ENCODE measurements at regions not wholly inside any gene's neighbourhood (a gene's known extent, or its start where the extent isn't known, plus 50 kb on each side); places are given as distances from the start of the nearest gene placed in this dataset.

DNA sequence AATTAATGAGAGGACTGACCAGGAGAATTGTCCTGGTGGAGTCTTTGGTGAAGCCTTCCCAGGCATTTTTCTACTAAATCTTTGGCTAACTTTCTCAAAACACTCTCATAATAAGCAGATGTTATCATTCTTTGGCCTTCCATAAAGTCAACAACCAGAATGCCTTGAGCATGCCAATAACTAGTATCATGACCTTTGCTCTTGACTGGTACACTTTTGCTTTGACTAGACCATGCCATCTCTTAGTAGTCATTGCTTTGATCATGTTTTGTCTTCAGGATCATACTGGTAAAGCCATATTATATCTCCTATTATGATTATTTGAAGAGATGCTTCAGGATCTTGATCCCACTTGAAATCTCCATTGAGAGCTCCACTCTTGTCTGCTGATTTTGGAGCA is 506.9 kb downstream of the ELAVL2 start:
- H3K4me1 ChIP-seq: no peaks in the 10 kb centered on the region
- TF ChIP-seq POLR2A (IDR thresholded peaks at IDR 0.05): no peak
- no peak for TF ChIP-seq CTCF (IDR thresholded peaks at IDR 0.05)
- TF ChIP-seq EP300 (IDR thresholded peaks at IDR 0.05): no peak

DNA sequence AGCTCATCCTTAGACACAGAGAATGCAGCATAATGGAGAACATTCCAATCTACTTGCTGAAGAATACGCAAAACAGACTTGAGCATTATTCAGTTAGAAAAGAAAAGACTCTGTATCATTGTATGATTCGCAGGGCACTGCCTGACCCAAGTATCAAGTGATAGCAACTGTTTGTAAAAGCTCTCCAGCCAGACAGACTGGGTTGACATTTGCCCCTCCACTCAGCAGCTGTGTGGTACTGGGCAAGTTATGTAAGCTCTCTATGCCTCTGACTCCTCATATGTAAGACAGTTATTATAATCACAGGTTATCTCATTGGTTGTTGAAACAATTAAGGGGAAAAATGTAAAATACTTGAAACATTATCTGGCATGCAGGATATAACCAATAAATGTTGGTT is 505.0 kb downstream of the ELAVL2 start:
- WGBS, 2 donors: 49 to 58% methylated on average over 2 of the region's 2 CpGs
- no peak for DNase-seq (ENCODE audit: low spot score in 2 of 2)
- no peak overlapping the region for H3K27ac ChIP-seq
- TF ChIP-seq CTCF (IDR thresholded peaks at IDR 0.05): no peak
- no peak for TF ChIP-seq EP300 (IDR thresholded peaks at IDR 0.05)
- TF ChIP-seq POLR2A (IDR thresholded peaks at IDR 0.05): no peak
- no peaks in the 10 kb centered on the region for H3K4me1 ChIP-seq
- H3K4me3 ChIP-seq: no peak overlapping the region
- H3K9me3 ChIP-seq: no peaks in the 10 kb centered on the region
- H3K36me3 ChIP-seq: no peaks in the 10 kb centered on the region
- H3K27me3 ChIP-seq: no peaks in the 10 kb centered on the region

More for the DNA sequence above, 506.9 kb downstream of the ELAVL2 start:
- H3K27me3 ChIP-seq: no peaks in the 10 kb centered on the region
- no peak for DNase-seq (ENCODE audit: low spot score in 2 of 2)
- no peak overlapping the region for H3K4me3 ChIP-seq
- no peaks in the 10 kb centered on the region for H3K36me3 ChIP-seq
- no peak overlapping the region for H3K27ac ChIP-seq
- no peaks in the 10 kb centered on the region for H3K9me3 ChIP-seq

- Histone ChIP-seq H3K27ac (no peak overlapping the region), H3K4me3 (no peak overlapping the region), H3K27me3 (no peaks in the 10 kb centered on the region), H3K4me1 (no peaks in the 10 kb centered on the region), H3K9me3 (no peaks in the 10 kb centered on the region), H3K36me3 (no peaks in the 10 kb centered on the region)
- WGBS, 2 donors: 65 to 66% methylated on average over 4 of the region's 4 CpGs
- DNase-seq (ENCODE audit: low spot score in 2 of 2): no peak
- TF ChIP-seq POLR2A (IDR thresholded peaks at IDR 0.05) (no peak), CTCF (IDR thresholded peaks at IDR 0.05) (no peak), EP300 (IDR thresholded peaks at IDR 0.05) (no peak)
These were observed 503.6 kb downstream of the ELAVL2 start for GRCh38 chr9:23322392-23322791.

GRCh38 chr9:23324511-23324910 is 501.5 kb downstream of the ELAVL2 start:
- Histone ChIP-seq H3K9me3 (peaks cover 0 to 3% (median 0%) of the 10 kb centered on the region in 4 donors), H3K27ac (no peak overlapping the region), H3K4me1 (no peaks in the 10 kb centered on the region), H3K36me3 (no peaks in the 10 kb centered on the region), H3K4me3 (no peak overlapping the region), H3K27me3 (no peaks in the 10 kb centered on the region)
- TF ChIP-seq POLR2A (IDR thresholded peaks at IDR 0.05) (no peak), EP300 (IDR thresholded peaks at IDR 0.05) (no peak), CTCF (IDR thresholded peaks at IDR 0.05) (no peak)
- 73 to 74% methylated on average over 4 of the region's 4 CpGs for WGBS, 2 donors
- no peak for DNase-seq (ENCODE audit: low spot score in 2 of 2)

DNA sequence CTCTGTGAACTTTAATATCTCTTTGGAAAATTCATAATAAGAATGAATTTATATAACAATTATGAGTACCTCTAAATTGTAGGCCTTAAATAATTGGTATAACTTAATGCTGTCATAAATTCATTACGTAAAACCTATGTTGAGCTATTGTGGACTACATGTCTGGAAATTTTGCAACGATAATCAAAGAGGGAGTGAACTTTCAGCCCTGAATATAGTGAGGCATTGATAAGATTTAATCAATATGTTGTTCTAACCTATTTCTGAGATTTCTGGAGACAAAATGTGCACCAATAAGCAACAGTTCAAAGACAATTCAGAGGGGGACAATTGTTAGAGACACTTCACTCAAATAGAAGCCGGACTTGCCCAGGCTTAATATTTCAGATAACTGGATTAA is 499.4 kb downstream of the ELAVL2 start:
- Histone ChIP-seq H3K36me3 (no peaks in the 10 kb centered on the region), H3K4me1 (no peaks in the 10 kb centered on the region), H3K27ac (no peak overlapping the region), H3K4me3 (no peak overlapping the region), H3K9me3 (peaks cover 0 to 21% (median 0%) of the 10 kb centered on the region in 4 donors), H3K27me3 (no peaks in the 10 kb centered on the region)
- WGBS, 2 donors: 94% methylated on average over 3 of the region's 3 CpGs
- DNase-seq (ENCODE audit: low spot score in 2 of 2): no peak
- TF ChIP-seq POLR2A (IDR thresholded peaks at IDR 0.05) (no peak), EP300 (IDR thresholded peaks at IDR 0.05) (no peak), CTCF (IDR thresholded peaks at IDR 0.05) (no peak)

All from tibial nerve (tissue), 4 donors.